ENCODE measurements at regions not wholly inside any gene's neighbourhood (a gene's known extent, or its start where the extent isn't known, plus 50 kb on each side); places are given as distances from the start of the nearest gene placed in this dataset.

DNA sequence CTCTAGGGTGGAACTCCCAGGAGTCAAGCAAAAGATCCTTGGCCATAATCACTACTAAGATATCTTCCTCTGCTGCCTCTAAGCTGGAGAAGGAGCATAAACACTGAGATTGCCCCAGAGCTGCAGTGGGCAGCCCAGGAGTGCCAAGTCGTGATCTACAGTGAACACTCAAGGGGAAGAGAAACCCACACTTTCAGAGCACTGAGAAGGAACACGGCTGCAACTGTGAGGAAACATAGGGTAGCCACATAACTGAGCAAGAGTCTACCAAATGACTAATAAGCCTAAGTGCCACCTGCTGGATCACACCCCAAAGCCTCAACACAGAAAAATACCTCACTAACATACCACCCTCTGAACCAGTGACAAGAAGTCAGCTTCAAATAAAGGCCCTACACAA, 79.6 kb upstream of the RAB12 start:
- Histone ChIP-seq H2AFZ (ENCODE audit: low read depth, low read length, poor library complexity, severe bottlenecking) (no peak overlapping the region), H3K27ac (ENCODE audit: low read depth, low read length) (no peak overlapping the region), H3K4me2 (ENCODE audit: low read length) (no peak overlapping the region), H3K9me3 (ENCODE audit: control insufficient read depth in 1 of 2, insufficient read depth in 1 of 2, low read depth in 1 of 2, low read length in 2 of 2) (no peaks in the 10 kb centered on the region; a peak in 1 of 4 replicates), H3K79me2 (ENCODE audit: insufficient read depth, low read length) (no peaks in the 10 kb centered on the region), H3K9ac (ENCODE audit: low read length) (no peak overlapping the region), H3K36me3 (ENCODE audit: control insufficient read depth in 1 of 2, insufficient read depth in 2 of 2, low read length in 2 of 2) (no peaks in the 10 kb centered on the region), H3K4me1 (ENCODE audit: control insufficient read depth in 1 of 2, insufficient read depth in 2 of 2, low read length in 2 of 2) (no peaks in the 10 kb centered on the region), H3K27me3 (ENCODE audit: insufficient read depth, low read length) (no peaks in the 10 kb centered on the region; the same call in 1 of the 2 replicates), H3K9me2 (ENCODE audit: insufficient read depth) (no peaks in the 10 kb centered on the region), H3K4me3 (replicated peaks in 1 of 2; ENCODE audit: low read depth in 1 of 2, low read length in 2 of 2) (no peak overlapping the region), H4K20me1 (ENCODE audit: insufficient read depth) (no peaks in the 10 kb centered on the region)
- TF ChIP-seq YY1 (IDR thresholded peaks at IDR 0.05; ENCODE audit: extremely low read depth, insufficient replicate concordance, low read depth, low read length) (no peak), SP1 (IDR thresholded peaks at IDR 0.05; ENCODE audit: low read depth) (no peak), SRF (IDR thresholded peaks at IDR 0.05; ENCODE audit: low read depth) (no peak), POLR2A (IDR thresholded peaks at IDR 0.05; ENCODE audit: borderline replicate concordance, extremely low read depth, insufficient read depth, insufficient read length) (no peak), MAX (IDR thresholded peaks at IDR 0.05) (no peak), CBX3 (IDR thresholded peaks at IDR 0.05; ENCODE audit: low read depth) (no peak), FOSL1 (IDR thresholded peaks at IDR 0.05; ENCODE audit: low read depth) (no peak), ZFX (IDR thresholded peaks at IDR 0.05) (no peak), SIN3A (IDR thresholded peaks at IDR 0.05; ENCODE audit: low read depth) (no peak), ZNF274 (IDR thresholded peaks at IDR 0.05; ENCODE audit: low read depth, low read length) (no peak), JUND (IDR thresholded peaks at IDR 0.05) (no peak), EGR1 (IDR thresholded peaks at IDR 0.05; ENCODE audit: low read depth) (no peak), ELF1 (IDR thresholded peaks at IDR 0.05; ENCODE audit: borderline replicate concordance, low read depth) (no peak), POLR2AphosphoS5 (IDR thresholded peaks at IDR 0.05; ENCODE audit: low read depth, low read length) (no peak), EZH2phosphoT487 (IDR thresholded peaks at IDR 0.05; ENCODE audit: borderline replicate concordance) (no peak), CEBPB (IDR thresholded peaks at IDR 0.05; ENCODE audit: low read depth) (no peak), TCF7L2 (IDR thresholded peaks at IDR 0.05; ENCODE audit: borderline replicate concordance, extremely low read depth, insufficient read depth, insufficient read length) (no peak)
- TF ChIP-seq, protein P1, sequence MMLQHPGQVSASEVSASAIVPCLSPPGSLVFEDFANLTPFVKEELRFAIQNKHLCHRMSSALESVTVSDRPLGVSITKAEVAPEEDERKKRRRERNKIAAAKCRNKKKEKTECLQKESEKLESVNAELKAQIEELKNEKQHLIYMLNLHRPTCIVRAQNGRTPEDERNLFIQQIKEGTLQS (IDR thresholded peaks at IDR 0.05) = no peak
- TF ChIP-seq, protein P2, sequence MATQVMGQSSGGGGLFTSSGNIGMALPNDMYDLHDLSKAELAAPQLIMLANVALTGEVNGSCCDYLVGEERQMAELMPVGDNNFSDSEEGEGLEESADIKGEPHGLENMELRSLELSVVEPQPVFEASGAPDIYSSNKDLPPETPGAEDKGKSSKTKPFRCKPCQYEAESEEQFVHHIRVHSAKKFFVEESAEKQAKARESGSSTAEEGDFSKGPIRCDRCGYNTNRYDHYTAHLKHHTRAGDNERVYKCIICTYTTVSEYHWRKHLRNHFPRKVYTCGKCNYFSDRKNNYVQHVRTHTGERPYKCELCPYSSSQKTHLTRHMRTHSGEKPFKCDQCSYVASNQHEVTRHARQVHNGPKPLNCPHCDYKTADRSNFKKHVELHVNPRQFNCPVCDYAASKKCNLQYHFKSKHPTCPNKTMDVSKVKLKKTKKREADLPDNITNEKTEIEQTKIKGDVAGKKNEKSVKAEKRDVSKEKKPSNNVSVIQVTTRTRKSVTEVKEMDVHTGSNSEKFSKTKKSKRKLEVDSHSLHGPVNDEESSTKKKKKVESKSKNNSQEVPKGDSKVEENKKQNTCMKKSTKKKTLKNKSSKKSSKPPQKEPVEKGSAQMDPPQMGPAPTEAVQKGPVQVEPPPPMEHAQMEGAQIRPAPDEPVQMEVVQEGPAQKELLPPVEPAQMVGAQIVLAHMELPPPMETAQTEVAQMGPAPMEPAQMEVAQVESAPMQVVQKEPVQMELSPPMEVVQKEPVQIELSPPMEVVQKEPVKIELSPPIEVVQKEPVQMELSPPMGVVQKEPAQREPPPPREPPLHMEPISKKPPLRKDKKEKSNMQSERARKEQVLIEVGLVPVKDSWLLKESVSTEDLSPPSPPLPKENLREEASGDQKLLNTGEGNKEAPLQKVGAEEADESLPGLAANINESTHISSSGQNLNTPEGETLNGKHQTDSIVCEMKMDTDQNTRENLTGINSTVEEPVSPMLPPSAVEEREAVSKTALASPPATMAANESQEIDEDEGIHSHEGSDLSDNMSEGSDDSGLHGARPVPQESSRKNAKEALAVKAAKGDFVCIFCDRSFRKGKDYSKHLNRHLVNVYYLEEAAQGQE (IDR thresholded peaks at IDR 0.05; ENCODE audit: low read depth) = no peak
- TF ChIP-seq, protein P3, sequence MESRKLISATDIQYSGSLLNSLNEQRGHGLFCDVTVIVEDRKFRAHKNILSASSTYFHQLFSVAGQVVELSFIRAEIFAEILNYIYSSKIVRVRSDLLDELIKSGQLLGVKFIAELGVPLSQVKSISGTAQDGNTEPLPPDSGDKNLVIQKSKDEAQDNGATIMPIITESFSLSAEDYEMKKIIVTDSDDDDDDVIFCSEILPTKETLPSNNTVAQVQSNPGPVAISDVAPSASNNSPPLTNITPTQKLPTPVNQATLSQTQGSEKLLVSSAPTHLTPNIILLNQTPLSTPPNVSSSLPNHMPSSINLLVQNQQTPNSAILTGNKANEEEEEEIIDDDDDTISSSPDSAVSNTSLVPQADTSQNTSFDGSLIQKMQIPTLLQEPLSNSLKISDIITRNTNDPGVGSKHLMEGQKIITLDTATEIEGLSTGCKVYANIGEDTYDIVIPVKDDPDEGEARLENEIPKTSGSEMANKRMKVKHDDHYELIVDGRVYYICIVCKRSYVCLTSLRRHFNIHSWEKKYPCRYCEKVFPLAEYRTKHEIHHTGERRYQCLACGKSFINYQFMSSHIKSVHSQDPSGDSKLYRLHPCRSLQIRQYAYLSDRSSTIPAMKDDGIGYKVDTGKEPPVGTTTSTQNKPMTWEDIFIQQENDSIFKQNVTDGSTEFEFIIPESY (IDR thresholded peaks at IDR 0.05; ENCODE audit: extremely low read depth, insufficient replicate concordance, low read length) = no peak
- BruUV-seq (replicated peaks) = no TSS peak
- intact Hi-C loops (cut with micrococcal nuclease) = no loop called here
- no peak for ATAC-seq
- ChIA-PET CTCF (no interaction called here), RAD21 (ENCODE audit: low non-redundant PET in 1 of 2, low total read pairs in 2 of 2, uncharacterized antibody in 2 of 2, unreplicated experiment in 2 of 2) (no interaction called here), POLR2A (no interaction called here)
- no peak for DNase-seq (ENCODE audit: low read depth, low spot score)
